ENCODE measurements at regions not wholly inside any gene's neighbourhood (a gene's known extent, or its start where the extent isn't known, plus 50 kb on each side); places are given as distances from the start of the nearest gene placed in this dataset.
"Not testable (repeated sequence)": the region's sequence is repeated elsewhere in the genome, so short reads cannot be mapped to it uniquely, and the experiment has no call there.

DNA sequence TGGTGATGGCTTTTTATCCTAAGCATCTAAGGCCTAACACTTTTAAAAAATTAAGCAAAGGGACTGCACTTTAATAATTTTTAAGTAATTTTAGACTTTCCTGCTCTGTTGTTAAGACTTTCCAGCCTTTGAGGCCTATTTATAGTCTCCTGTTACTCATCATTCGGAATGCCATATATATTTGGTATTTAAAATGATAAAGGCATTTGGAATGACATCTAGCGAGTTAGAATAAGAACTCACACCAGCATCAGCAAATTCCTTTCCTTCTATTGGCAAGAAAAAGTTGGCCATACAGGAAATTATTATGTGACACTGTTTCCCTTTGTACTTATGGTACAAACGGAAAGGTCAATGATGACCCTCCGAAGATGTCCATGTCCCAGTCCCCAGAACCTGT is 88.1 kb upstream of the STMND1 start:
- no peak overlapping the region for H3K4me3 ChIP-seq (ENCODE audit: low read depth, low read length)

DNA sequence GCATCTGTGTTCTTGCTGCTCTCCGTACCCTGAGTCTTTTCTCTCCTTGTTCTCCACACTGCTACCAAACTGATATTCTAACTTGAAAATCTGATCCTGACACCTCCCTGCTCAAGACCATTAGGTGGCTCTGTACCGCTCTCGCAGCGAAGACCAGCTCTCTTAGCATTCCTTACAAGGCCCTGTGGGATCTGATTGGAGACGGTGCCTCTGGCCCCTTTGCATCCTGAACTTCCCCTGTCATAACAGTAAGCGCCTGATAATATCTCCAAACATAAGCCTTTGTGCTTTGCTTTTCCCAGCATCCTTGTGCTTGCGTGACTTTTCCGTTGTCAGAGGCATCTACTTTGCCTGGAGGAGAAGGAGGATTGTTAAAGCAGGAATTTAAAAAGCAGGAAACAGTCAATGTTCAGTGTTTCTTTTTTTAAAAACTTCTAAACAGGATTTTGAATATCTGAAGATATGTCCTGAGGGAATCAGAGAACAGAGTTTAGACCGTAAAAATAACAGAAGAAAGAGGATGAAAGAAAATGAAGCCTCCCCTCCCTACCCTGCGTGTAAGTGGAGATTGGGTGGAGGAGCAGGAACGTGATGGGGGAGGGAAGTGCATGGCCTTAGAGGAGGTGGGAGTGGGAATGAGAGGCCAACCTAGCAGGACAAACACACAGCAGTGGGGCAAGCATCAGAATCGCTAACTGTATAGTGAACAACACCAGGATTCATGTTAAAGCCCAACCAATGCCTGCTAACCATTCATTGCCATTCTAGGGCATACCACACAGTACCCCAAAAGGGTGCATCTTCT is 89.2 kb upstream of the STMND1 start:
- no peak overlapping the region for H3K4me3 ChIP-seq (ENCODE audit: low read depth, low read length)

DNA sequence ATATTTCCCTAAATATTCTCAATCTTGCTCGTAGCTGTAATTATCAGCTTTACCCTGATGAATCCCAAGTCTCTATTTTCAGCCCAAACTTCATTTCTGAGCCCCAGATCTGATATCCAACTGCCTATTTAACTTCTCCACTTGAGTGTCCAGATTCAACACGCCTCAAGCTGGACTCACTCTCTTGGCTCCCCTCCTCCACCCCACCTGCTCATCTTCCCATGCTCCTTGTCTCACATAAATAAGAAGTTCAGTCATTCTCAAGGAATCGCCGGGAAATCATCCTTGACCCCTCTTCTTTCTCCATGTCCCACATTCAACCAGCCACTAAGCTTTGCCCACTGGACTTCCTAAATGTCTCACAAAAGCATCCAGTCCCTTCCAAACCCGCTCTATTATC is 89.9 kb upstream of the STMND1 start:
- H3K4me3 ChIP-seq (ENCODE audit: low read depth, low read length) = no peak overlapping the region

DNA sequence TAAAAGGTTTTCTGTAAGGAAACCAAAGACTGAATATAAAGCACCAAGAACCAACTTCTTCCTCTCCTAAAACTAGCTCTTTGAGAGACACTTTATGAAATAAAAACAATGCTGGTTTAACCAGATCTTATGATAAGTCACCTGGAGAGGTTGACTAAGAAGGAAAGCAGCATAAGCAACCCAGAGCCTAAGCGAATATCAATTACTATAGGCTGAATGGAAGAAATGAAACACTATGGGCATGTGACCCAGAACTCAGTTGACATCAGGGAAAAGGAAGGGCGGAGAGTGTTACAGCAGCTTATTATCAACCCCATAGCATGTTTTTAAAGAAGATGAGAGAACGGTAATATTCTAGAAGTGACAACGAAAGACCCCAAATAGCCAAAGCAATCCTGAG is 94.1 kb upstream of the STMND1 start:
- H3K4me3 ChIP-seq (ENCODE audit: low read depth, low read length) = no peak overlapping the region

DNA sequence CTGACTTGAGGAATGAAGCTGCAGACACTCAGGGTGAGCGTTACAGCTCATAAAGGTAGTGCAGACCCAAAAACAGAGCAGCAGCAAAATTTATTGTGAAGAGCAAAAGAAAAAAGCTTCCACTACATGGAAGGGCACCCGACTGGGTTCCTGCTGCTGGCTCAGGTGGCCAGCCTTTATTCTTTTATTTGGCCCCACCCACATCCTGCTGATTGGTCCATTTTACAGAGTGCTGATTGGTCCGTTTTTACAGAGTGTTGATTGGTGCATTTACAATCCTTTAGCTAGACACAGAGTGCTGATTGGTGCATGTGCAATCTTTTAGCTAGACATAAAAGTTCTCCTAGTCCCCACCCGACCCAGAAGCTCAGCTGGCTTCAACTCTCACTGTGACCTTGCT is 95.3 kb upstream of the STMND1 start:
- H3K4me3 ChIP-seq (ENCODE audit: low read depth, low read length) = no peak overlapping the region

DNA sequence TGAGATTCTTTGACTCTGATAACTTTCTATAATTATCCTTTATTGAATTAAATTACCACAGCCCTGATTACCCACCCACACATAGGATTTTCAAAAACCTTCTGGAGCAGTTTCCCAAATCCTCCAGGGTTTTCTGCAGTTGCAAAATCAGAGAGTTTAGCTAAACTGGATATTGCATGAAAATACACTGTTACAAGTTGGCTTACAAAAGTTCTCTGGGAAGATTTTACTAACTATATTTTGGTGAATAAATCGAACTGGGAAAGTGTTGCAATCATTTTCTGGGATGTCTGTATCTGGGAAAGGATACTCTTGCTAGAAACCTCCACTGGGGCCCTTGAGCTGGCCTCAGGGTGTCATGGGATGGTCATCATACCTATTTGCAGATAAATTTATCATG is 97.6 kb upstream of the STMND1 start:
- no peak overlapping the region for H3K4me3 ChIP-seq (ENCODE audit: low read depth, low read length)

DNA sequence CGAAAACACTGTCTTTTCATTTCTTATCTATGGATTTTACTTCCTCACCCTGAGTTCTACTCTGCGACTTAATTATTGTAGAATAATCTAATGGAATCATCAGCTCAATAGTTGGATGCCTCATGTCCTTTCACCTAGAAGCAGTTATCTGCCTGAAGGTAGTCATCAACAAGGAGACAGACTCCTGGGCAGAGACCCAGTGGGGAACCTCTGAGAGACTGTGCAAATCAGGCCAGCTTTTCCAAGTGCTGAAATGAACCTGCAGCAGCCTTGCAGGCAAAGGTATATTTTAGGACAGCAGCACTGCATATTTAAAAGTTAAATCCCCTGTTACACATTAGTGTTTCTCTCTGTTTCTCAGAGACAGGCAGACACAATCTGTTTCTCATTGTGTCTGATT is 99.7 kb upstream of the STMND1 start:
- no peak overlapping the region for H3K4me3 ChIP-seq (ENCODE audit: low read depth, low read length)

DNA sequence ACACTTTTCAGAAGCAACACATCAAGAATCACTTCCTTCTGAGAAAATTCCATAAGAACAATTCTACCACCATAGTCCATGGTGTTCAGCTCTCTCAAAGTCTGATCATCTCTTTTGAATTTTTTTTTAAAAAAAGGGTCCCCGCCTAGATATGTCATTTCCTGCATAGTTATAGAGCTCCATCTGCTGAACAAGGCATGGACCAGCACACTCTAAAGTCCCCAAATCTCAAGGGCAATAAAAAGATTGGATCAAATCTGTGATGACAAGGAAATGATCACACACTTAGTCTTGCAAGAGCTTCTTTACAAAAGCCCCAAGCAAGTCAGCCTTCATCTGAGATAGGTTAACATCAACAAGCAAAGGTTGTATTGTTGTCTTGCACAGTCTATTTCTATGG is 100.7 kb upstream of the STMND1 start:
- H3K4me3 ChIP-seq (ENCODE audit: low read depth, low read length) = no peak overlapping the region

DNA sequence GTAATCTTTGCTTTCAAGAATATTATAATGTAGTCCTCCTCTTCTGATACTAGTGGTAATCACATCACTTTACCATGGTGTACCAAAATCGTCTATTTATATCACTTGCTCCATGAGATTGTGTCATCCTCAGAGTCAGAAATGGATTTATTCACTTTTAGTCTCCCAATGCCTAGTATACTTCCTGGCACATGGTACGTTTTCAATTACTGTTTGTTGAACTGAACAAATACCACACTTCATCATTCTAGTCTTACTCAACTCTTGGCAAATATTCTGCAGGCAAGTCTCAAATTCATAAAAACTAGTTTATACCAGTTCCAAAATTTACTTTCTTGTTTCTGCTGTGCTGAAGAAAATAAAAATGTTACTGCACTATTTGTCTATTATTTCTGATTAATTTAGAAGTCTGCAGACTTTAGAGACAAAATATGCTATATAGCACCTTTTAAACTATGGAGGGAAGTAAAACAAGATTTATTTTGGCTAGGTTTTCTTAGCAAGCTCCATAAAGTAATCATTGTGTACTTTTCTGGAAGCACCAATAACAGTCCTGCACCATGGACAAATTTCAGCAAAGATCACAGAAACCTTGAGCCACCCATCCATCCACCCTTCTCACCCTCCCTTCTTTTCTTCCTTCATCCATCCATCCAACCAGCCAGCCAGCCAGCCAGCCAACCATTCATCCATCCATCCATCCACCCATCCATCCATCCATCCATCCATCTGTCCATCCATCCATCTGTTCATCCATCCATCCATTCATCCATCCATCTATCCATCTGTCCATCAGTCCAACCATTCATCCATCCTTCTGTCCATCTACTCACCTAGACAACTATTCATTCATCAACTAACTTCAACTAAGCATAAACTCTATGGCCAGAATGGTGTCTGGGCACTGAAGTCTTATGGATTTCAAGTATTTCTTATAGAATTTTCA is 102.1 kb upstream of the STMND1 start:
- no peak overlapping the region for H3K4me3 ChIP-seq (ENCODE audit: low read depth, low read length)

DNA sequence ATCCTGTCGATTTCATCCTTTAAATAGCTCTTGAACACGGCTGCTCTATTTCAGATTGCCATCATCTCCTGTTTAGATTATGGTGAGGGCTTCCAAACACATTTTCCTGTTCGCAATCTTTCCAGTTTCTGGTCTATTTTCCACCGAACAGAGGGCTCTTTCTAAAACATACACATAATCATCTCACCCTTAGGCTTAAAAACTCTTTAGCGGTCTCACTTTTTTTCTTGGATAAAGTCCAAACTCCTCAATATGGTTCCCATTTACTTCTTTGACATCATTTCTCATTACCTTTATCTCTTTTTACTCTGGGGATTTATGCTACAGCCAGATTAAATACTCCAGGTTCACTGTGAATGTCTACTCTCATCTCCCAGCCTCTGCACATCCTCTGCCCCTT is 103.4 kb upstream of the STMND1 start:
- no peak overlapping the region for H3K4me3 ChIP-seq (ENCODE audit: low read depth, low read length)

DNA sequence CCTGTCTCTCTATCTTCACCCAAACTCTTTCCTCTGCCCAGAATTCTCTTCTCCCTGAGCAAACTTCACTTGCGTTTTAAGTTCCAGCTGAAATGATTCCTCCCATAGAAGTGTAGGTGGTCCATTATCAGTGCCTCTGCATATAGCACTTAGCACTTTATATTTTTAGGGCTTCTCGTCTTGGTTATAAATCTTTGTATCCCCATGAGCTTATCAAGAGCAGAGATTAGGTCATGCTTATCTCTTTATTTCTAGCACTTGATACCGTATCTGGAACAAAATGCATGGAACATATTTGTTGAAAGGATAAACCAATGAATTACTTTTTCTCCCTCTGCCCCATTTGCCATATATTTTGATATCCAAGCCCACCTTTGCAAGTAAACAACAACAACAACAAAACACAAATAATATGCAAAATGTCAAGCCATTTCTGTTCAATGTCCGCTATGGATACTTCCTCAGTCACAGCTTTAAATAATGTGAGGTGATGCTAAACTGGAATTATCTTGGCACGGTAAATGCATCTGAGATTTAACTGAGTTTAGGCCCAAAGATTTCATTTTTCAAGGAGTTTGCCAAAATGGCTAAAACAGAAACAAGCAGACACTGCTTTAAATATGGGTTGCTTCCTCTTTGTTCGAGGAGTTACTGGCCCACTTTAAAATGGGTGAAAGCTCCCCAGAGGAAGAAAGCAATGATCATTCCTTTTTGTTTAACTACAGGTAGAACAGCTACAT is 106.2 kb upstream of the STMND1 start:
- no peak overlapping the region for H3K4me3 ChIP-seq (ENCODE audit: low read depth, low read length)

DNA sequence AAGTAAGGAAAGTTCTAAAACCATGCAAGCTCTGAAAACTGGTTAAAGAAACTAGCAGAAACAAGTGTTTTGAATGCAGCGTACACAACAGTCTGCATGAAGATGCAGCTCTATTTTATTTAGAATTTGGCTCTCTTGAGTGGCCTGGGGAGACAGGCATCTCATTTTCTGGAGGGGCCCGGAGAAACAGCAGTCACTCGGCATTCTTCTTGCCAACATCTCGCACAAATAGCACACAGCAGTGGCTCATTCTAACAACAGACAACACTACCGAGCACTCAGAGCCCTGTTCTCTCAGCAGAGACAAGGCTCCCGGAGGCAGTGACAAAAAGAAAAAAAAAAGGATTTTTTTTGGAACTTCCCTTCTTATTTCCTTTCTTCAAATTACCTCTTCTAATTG is 108.5 kb upstream of the STMND1 start:
- no peak overlapping the region for H3K4me3 ChIP-seq (ENCODE audit: low read depth, low read length)

DNA sequence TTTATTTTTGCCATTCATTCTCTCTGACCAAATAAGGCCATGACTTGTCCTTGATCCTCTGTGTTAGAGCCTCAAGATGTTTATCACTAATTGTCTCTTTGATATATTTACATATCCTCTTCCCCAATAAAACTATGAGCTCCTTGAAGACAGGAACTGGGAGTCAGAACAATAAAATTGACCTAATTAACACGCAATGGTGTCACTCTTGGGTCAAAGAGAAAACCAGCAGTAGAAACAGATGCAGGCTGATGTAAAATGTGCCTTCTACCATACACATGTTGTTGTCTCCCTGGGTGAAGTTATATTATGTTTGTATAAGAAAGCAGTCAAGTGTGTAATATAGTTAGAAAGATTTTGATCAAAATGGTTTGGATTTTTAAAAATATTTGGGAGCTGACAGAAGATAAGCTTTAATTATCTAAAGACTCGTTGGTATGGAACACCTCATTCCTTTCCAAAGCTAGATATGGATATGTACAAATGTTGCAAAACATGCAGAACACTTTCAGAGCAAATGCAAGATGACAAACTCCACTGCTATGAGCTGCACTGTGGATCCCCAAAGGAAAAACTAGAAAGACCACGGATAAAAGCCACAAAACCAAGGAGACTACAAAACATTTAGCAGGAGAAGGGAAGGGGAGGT is 109.7 kb upstream of the STMND1 start:
- no peak overlapping the region for H3K4me3 ChIP-seq (ENCODE audit: low read depth, low read length)

DNA sequence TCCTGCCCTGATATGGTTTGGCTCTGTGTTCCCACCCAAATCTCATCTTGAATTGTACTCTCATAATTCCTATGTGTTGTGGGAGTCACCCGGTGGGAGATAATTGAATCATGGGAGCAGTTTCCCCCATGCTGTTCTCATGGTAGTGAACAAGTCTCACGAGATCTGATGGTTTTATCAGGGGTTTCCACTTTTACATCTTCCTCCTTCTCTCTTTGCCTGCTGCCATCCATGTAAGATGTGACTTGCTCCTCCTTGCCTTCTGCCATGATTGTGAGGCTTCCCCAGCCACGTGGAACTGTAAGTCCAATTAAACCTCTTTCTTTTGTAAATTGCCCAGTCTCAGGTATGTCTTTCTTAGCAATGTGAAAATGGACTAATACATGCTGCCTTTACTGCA is 111.9 kb upstream of the STMND1 start:
- not testable (repeated sequence) for H3K4me3 ChIP-seq (ENCODE audit: low read depth, low read length)

DNA sequence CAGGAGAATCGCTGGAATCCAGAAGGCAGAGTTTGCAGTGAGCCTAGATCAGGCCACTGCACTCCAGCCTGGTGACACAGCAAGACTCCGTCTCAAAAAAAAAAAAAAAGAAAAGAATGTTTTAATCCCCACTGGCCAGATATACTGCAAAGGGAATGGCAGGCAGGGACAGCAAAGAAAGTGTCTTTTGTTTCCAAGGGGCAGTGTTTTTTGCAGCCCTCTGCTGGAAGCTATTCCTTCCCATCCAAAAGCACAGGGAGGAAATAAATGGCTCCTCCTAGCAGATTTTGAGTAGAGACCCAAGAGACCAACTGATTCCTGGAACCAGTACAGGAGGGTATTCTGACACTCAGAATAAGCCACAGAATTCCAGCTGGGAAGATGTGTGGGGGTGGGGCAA is 112.5 kb upstream of the STMND1 start:
- H3K4me3 ChIP-seq (ENCODE audit: low read depth, low read length) = no peak overlapping the region

DNA sequence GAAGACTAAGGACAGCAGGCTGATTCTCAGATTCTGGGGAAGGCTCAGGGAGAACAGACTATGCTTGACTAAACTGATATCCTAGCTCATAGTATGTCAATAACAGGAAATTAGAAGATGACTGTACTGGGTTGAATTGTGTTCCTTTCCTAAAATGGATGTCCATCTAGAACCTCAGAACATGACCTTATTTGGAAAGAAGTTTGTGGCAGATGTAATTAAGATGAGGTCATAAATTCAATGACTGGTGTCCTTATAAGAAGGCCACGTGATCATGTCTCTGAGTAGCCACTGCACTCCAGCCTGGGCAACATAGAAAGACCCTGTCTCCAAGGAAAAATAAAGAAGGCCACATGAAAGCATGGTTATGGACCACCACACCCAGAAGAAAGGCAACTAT is 113.9 kb upstream of the STMND1 start:
- H3K4me3 ChIP-seq (ENCODE audit: low read depth, low read length) = no peak overlapping the region

DNA sequence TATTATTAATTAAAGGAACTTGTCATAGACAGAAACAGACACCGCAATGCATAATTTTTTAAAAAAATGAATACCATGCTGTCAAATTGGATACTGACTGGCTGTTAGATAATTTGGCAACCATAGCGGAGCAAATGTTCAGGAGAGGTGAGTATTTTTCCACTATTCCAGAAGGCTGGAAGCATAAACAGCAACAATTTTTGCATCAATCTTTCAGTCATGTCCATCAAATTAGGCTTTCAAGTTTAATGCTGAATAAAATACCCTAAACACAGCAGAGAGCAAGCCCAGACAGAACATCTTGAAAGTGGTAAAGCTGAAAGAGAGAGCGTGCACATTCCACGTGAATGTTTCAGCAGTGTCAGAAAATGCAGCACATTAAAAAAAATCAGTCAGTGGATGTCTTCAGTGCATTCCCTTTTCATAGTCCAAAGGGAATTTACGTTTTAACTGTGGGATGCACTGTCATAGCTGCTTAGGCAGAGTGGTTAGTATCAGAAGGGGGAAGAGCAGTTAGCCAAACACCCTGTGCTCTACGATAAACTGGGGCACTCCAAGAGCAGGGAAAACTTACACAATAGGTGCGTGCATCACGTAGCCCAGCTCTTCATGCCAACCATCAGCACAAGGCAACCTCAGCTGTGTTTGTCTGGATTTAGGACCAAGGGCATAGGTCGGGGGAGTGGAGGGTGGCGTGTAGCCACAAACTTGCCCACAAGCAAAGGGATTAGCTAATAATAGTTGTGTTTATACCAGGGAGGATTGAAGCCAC is 116.2 kb upstream of the STMND1 start:
- H3K4me3 ChIP-seq (ENCODE audit: low read depth, low read length) = no peak overlapping the region

DNA sequence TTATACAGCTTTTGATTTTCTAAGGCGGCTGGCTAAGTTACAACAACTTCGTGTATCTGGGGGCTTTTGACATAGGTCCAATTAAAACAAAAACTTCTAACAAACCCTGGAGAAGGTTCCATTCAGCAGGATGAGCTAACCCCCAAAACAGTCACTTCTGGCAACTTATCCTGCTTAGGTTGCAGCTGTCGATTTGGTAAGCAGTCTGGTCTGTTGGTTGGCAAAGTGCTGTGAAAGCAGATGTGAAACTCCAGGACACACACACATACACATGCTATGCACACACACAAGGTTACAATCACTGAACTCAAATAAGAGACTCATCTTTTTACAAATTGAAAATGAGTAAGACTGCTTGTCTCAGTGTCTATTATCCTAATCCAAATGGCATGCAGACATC is 119.0 kb upstream of the STMND1 start:
- H3K4me3 ChIP-seq (ENCODE audit: low read depth, low read length) = no peak overlapping the region

DNA sequence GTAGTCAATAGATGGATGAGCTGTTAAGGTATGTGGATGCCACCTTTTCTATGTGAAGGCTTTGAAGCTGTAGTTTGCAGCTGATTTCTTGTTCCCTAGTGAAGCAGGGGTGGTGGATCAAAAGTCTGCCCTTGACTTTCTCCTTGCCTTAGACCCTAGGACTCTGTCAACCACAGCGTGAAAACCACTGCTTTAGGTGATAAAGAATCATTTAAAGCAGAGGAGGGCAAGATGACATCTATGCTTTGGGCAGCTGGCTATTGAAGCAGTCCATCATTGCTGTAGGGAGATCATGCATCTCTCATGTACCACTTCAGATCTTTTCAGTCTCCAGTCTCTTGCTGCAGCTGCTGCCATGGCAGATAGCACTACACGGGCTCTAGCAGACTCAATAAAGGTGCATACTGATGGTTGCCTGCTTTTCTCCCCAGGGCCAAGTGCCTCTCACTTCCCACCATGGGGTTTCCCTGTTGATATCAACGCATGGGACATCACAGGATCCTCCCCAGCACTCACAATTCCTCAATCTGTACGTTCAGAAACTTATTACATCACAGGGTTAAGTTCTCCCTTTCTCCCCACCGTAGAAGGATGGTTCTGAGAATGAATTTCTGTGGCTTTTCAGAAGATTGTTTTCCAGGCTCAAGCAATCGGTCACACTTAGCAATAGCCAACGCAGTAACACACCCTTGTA is 122.0 kb upstream of the STMND1 start:
- H3K4me3 ChIP-seq (ENCODE audit: low read depth, low read length) = no peak overlapping the region

DNA sequence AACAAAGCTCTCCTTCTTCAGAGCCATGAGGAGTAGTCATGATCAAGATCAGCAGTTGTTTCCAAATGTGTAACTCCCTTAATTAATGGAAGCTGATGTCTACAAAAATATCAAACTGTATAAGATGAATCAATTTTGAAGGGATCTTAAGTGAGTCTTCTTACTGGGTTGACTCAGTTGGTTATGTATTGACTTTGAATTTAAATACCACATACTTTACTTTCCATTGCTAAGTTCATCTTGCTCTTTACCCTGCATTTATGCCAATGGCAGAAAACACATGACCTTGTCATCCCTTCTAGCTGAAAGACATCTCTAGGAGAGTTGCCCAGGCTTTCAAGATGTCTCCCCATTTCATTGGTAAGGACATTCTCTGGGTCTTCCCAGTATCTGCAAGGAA is 123.2 kb upstream of the STMND1 start:
- H3K4me3 ChIP-seq (ENCODE audit: low read depth, low read length) = no peak overlapping the region
